ENCODE measurements at regions not wholly inside any gene's neighbourhood (a gene's known extent, or its start where the extent isn't known, plus 50 kb on each side); places are given as distances from the start of the nearest gene placed in this dataset.

DNA sequence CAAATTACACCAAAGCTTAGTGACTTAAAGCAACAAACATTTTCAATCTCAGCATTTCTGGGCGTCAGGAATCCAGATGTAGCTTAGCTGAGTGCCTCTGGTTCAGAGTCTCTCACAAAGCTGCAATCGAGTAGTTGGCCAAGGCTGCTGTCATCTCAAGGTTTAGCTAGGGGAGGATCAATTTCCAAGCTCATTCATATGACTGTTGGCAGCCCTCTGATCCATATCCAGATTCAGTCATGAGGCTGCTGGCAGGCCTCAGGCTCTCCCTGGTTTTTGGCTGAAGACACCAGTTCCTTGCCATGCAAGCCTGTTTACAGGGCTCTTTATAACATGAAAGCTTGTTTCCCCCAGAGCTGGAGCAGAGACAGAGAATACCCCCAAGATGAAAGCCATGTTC is 419.5 kb upstream of the TLE4 start:
- TF ChIP-seq, protein P1, sequence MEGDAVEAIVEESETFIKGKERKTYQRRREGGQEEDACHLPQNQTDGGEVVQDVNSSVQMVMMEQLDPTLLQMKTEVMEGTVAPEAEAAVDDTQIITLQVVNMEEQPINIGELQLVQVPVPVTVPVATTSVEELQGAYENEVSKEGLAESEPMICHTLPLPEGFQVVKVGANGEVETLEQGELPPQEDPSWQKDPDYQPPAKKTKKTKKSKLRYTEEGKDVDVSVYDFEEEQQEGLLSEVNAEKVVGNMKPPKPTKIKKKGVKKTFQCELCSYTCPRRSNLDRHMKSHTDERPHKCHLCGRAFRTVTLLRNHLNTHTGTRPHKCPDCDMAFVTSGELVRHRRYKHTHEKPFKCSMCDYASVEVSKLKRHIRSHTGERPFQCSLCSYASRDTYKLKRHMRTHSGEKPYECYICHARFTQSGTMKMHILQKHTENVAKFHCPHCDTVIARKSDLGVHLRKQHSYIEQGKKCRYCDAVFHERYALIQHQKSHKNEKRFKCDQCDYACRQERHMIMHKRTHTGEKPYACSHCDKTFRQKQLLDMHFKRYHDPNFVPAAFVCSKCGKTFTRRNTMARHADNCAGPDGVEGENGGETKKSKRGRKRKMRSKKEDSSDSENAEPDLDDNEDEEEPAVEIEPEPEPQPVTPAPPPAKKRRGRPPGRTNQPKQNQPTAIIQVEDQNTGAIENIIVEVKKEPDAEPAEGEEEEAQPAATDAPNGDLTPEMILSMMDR (IDR thresholded peaks at IDR 0.05): no peak
- no peak for TF ChIP-seq POLR2A (IDR thresholded peaks at IDR 0.05)
